ENCODE measurements at regions not wholly inside any gene's neighbourhood (a gene's known extent, or its start where the extent isn't known, plus 50 kb on each side); places are given as distances from the start of the nearest gene placed in this dataset.
A peak's percentile ranks its signal among the peaks of the same experiment; 100 is the strongest.

GRCh38 chr5:93273176-93273575, 307.8 kb downstream of the NR2F1-AS1 start:
- DNase-seq = no peak

- DNase-seq = peak; percentile 66
Measured at GRCh38 chr5:93272108-93272507, 308.9 kb downstream of the NR2F1-AS1 start.

GRCh38 chr5:93267736-93268135, 313.3 kb downstream of the NR2F1-AS1 start:
- no peak for DNase-seq

GRCh38 chr5:93267276-93267675, 313.7 kb downstream of the NR2F1-AS1 start:
- no peak for DNase-seq

- DNase-seq = no peak
Measured at GRCh38 chr5:93257616-93258015, 323.4 kb downstream of the NR2F1-AS1 start.

GRCh38 chr5:93255796-93256195, 325.2 kb downstream of the NR2F1-AS1 start:
- DNase-seq = no peak

GRCh38 chr5:93252165-93252564, 328.9 kb downstream of the NR2F1-AS1 start:
- DNase-seq = no peak

- no peak for DNase-seq
Measured at GRCh38 chr5:93251347-93251746, 329.7 kb downstream of the NR2F1-AS1 start.

GRCh38 chr5:93250424-93250823, 330.6 kb downstream of the NR2F1-AS1 start:
- peak; percentile 51 for DNase-seq

GRCh38 chr5:93249651-93250289, 331.2 kb downstream of the NR2F1-AS1 start:
- peak; percentile 74 for DNase-seq

GRCh38 chr5:93247105-93247504, 333.9 kb downstream of the NR2F1-AS1 start:
- peak; percentile 23 for DNase-seq

GRCh38 chr5:93246090-93246855, 334.7 kb downstream of the NR2F1-AS1 start:
- peak; percentile 89 for DNase-seq

- DNase-seq = no peak
Measured at GRCh38 chr5:93245226-93245625, 335.8 kb downstream of the NR2F1-AS1 start.

GRCh38 chr5:93243481-93243880, 337.5 kb downstream of the NR2F1-AS1 start:
- no peak for DNase-seq

GRCh38 chr5:93240228-93240834, 340.7 kb downstream of the NR2F1-AS1 start:
- no peak for DNase-seq

- DNase-seq = no peak
Measured at GRCh38 chr5:93236807-93237421, 344.1 kb downstream of the NR2F1-AS1 start.

- DNase-seq = no peak
Measured at GRCh38 chr5:93235761-93236160, 345.3 kb downstream of the NR2F1-AS1 start.

GRCh38 chr5:93226202-93226735, 354.8 kb downstream of the NR2F1-AS1 start:
- DNase-seq = no peak

GRCh38 chr5:93225748-93226147, 355.3 kb downstream of the NR2F1-AS1 start:
- no peak for DNase-seq

GRCh38 chr5:93224624-93225023, 356.4 kb downstream of the NR2F1-AS1 start:
- DNase-seq = no peak

GRCh38 chr5:93221773-93222172, 359.2 kb downstream of the NR2F1-AS1 start:
- DNase-seq = no peak

- DNase-seq = peak; percentile 32
Measured at GRCh38 chr5:93220431-93220830, 360.6 kb downstream of the NR2F1-AS1 start.

- no peak for DNase-seq
Measured at GRCh38 chr5:93219641-93220145, 361.3 kb downstream of the NR2F1-AS1 start.

Data from eye (tissue), 1 donor.